DOHH2 (cell line): ENCODE measurements at regions not wholly inside any gene's neighbourhood (a gene's known extent, or its start where the extent isn't known, plus 50 kb on each side); places are given as distances from the start of the nearest gene placed in this dataset.

ENCODE experiments used
- H3F3A ChIP-seq: fragments of 200-600 bp; sonication (generic), shearing (Covaris generic); 2 replicates; pipeline ENCODE4 v1.6.0; 2016; ENCODE audit warnings: antibody characterized with exemption, mild to moderate bottlenecking; ENCODE audit not compliant: control insufficient read depth, insufficient read depth
- H3K27ac ChIP-seq: fragments of 200-600 bp; sonication (generic); 2 replicates; pipeline ENCODE4 v1.5.1; 2014; ENCODE audit warnings: low read depth, mild to moderate bottlenecking, low read length, moderate library complexity
- H3K27me3 ChIP-seq: fragments of 200-600 bp; sonication (generic); 2 replicates; pipeline ENCODE4 v1.6.1; 2014; ENCODE audit warnings: mild to moderate bottlenecking, low read length, mixed read lengths; ENCODE audit not compliant: control insufficient read depth
- H3K36me3 ChIP-seq: fragments of 200-600 bp; sonication (generic); 2 replicates; pipeline ENCODE4 v1.6.1; 2014; ENCODE audit warnings: mild to moderate bottlenecking, low read length, moderate library complexity, mixed read lengths; ENCODE audit not compliant: control insufficient read depth
- H3K4me1 ChIP-seq: fragments of 200-600 bp; sonication (generic); 2 replicates; pipeline ENCODE4 v1.6.1; 2014; ENCODE audit warnings: mild to moderate bottlenecking, low read length, mixed read lengths; ENCODE audit not compliant: control insufficient read depth
- H3K4me2 ChIP-seq: fragments of 200-600 bp; sonication (generic); 2 replicates; pipeline ENCODE4 v1.6.0; 2014; ENCODE audit warnings: mild to moderate bottlenecking, low read length, moderate library complexity
- H3K4me3 ChIP-seq: fragments of 200-600 bp; sonication (generic); 2 replicates; pipeline ENCODE4 v1.5.1; 2014; ENCODE audit warnings: mild to moderate bottlenecking, low read length, mixed read lengths
- H3K79me2 ChIP-seq: fragments of 200-600 bp; sonication (generic); 2 replicates; pipeline ENCODE4 v1.6.1; 2014; ENCODE audit warnings: mild to moderate bottlenecking, low read length, mixed read lengths; ENCODE audit not compliant: control insufficient read depth
- H3K9me2 ChIP-seq: fragments of 200-600 bp; sonication (generic); replicated peaks from 2 replicates; pipeline ENCODE4 v1.6.1; 2014; ENCODE audit warnings: mild to moderate bottlenecking, low read length, mixed read lengths; ENCODE audit not compliant: control insufficient read depth
- H3K9me3 ChIP-seq: fragments of 200-600 bp; sonication (generic); 2 replicates; pipeline ENCODE4 v1.6.1; 2014; ENCODE audit warnings: antibody characterized with exemption, low read length, mixed read lengths; ENCODE audit not compliant: control insufficient read depth, insufficient read depth
- H4K20me1 ChIP-seq: fragments of 200-600 bp; sonication (generic); 2 replicates; pipeline ENCODE4 v1.6.0; 2014; ENCODE audit warnings: low read depth, mild to moderate bottlenecking, antibody characterized with exemption, low read length, moderate library complexity; ENCODE audit not compliant: control insufficient read depth, insufficient read depth
- EZH2phosphoT487 ChIP-seq: fragments of 200-600 bp; sonication (generic); IDR thresholded peaks from 2 replicates; pipeline ENCODE4 v1.6.1; 2017; ENCODE audit warnings: borderline replicate concordance, mild to moderate bottlenecking, antibody characterized with exemption, low read length, moderate library complexity, mixed read lengths
- TF ChIP-seq, protein P1 (sequence below): fragments of 200-600 bp; sonication (generic); IDR thresholded peaks from one replicate; pipeline ENCODE4 v1.5.1; 2014; ENCODE audit warnings: antibody characterized with exemption, mild to moderate bottlenecking, low read depth, low read length; ENCODE audit not compliant: poor library complexity, severe bottlenecking

DNA sequence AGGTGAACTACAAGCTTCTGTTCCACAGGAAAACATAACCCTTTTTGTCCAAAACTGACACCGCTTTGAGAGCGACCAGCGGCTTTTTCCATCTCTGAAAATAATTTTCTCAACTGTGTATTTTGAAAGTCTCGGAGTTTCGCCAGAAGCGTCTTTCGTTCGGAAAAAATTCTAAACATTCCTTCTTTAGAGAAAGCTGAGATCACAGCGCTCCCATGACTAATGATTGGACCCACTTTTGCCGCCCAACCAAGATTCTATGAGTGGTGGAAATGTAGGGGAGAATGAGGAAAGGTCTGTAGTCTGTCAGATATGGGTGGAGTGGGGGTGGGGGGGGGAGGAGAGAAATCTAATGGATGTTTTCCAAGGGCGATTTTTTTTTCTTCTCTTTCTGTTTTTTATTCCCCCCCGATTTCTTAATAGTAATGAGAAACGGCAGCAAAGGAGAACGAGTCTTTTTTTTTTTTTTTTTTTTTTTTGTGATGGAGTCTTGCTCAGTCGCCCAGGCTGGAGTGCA lies 189.3 kb downstream of the TRIM27 start:
- Histone ChIP-seq H3K4me3 (no peak overlapping the region), H3K27me3 (peaks cover 30% of the 10 kb centered on the region), H3K27ac (no peak overlapping the region), H3K9me2 (no peaks in the 10 kb centered on the region), H3K79me2 (no peaks in the 10 kb centered on the region), H3F3A (no peaks in the 10 kb centered on the region), H3K4me1 (peaks cover 25% of the 10 kb centered on the region), H3K4me2 (no peak overlapping the region), H3K9me3 (no peaks in the 10 kb centered on the region), H4K20me1 (no peaks in the 10 kb centered on the region), H3K36me3 (no peaks in the 10 kb centered on the region)
- no peak for TF ChIP-seq EZH2phosphoT487
- TF ChIP-seq, protein P1, sequence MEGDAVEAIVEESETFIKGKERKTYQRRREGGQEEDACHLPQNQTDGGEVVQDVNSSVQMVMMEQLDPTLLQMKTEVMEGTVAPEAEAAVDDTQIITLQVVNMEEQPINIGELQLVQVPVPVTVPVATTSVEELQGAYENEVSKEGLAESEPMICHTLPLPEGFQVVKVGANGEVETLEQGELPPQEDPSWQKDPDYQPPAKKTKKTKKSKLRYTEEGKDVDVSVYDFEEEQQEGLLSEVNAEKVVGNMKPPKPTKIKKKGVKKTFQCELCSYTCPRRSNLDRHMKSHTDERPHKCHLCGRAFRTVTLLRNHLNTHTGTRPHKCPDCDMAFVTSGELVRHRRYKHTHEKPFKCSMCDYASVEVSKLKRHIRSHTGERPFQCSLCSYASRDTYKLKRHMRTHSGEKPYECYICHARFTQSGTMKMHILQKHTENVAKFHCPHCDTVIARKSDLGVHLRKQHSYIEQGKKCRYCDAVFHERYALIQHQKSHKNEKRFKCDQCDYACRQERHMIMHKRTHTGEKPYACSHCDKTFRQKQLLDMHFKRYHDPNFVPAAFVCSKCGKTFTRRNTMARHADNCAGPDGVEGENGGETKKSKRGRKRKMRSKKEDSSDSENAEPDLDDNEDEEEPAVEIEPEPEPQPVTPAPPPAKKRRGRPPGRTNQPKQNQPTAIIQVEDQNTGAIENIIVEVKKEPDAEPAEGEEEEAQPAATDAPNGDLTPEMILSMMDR: no peak

DNA sequence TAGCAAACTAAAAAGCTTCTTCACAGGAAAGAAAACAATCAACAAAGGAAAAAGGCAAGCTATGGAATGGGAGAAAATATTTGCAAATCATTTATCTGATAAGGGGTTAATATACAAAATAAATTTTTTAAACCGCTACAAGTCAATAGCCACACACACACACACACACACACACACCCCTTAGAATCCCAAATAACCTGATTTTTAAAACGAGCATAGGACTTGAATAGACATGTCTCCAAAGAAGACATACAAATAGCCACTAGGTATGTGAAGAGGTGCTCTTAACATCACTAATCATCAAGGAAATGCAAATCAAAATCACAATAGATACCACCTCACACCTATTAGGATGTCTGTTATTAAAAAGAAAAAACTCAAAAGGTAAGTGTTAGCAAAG lies 187.7 kb downstream of the TRIM27 start:
- H3K9me3 ChIP-seq: no peaks in the 10 kb centered on the region
- H3F3A ChIP-seq: no peaks in the 10 kb centered on the region
- H3K27ac ChIP-seq: no peak overlapping the region
- peaks cover 29% of the 10 kb centered on the region for H3K27me3 ChIP-seq
- no peaks in the 10 kb centered on the region for H4K20me1 ChIP-seq
- no peak for TF ChIP-seq EZH2phosphoT487
- TF ChIP-seq, protein P1: no peak
- no peak overlapping the region for H3K4me3 ChIP-seq
- no peaks in the 10 kb centered on the region for H3K9me2 ChIP-seq
- H3K79me2 ChIP-seq: no peaks in the 10 kb centered on the region
- H3K4me2 ChIP-seq: no peak overlapping the region
- H3K4me1 ChIP-seq: peaks cover 25% of the 10 kb centered on the region
- H3K36me3 ChIP-seq: no peaks in the 10 kb centered on the region

- Histone ChIP-seq H3K9me2 (no peaks in the 10 kb centered on the region), H3K79me2 (no peaks in the 10 kb centered on the region), H3K9me3 (no peaks in the 10 kb centered on the region), H3K4me2 (peak overlapping the region; percentile 63), H3K4me1 (peaks cover 25% of the 10 kb centered on the region), H3K36me3 (no peaks in the 10 kb centered on the region), H3K4me3 (peak overlapping the region; percentile 49), H3F3A (no peaks in the 10 kb centered on the region), H4K20me1 (no peaks in the 10 kb centered on the region), H3K27ac (no peak overlapping the region), H3K27me3 (peaks cover 19% of the 10 kb centered on the region)
- TF ChIP-seq, protein P1: no peak
- TF ChIP-seq EZH2phosphoT487: no peak
Measured at GRCh38 chr6:28737750-28738395, 185.9 kb downstream of the TRIM27 start.
